Liver (tissue), 8 donors: ENCODE measurements at regions not wholly inside any gene's neighbourhood (a gene's known extent, or its start where the extent isn't known, plus 50 kb on each side); places are given as distances from the start of the nearest gene placed in this dataset.

Source experiments
- DNase-seq: peaks from one replicate; pipeline ENCODE4 v3.0.0-alpha.2; 2017; ENCODE audit warnings: low spot score
- H3K27ac ChIP-seq, 2 donors: one replicate each; pipeline ENCODE4 v1.7.0; 2013; ENCODE audit warnings: inconsistent platforms in 2 of 2, low read length in 2 of 2, control low read depth in 1 of 2, low read depth in 1 of 2, mild to moderate bottlenecking in 1 of 2
- H3K27me3 ChIP-seq, 4 donors: one replicate each; pipeline versions ENCODE4 v1.6.1 to v1.7.0; 2013; ENCODE audit warnings: low read length in 3 of 4, inconsistent platforms in 1 of 4, mild to moderate bottlenecking in 1 of 4, moderate library complexity in 1 of 4; ENCODE audit not compliant: control insufficient read depth in 4 of 4, insufficient read depth in 4 of 4
- H3K36me3 ChIP-seq, 4 donors: one replicate each; pipeline versions ENCODE4 v1.6.1 to v1.7.0; 2013; ENCODE audit warnings: low read length in 3 of 4, mild to moderate bottlenecking in 3 of 4, low read depth in 1 of 4, moderate library complexity in 1 of 4; ENCODE audit not compliant: control insufficient read depth in 4 of 4, insufficient read depth in 3 of 4
- H3K4me1 ChIP-seq, 4 donors: one replicate each; pipeline versions ENCODE4 v1.6.1 to v1.7.0; 2013; ENCODE audit warnings: low read length in 3 of 4, mild to moderate bottlenecking in 3 of 4, moderate library complexity in 1 of 4; ENCODE audit not compliant: control insufficient read depth in 4 of 4, insufficient read depth in 4 of 4
- H3K4me3 ChIP-seq, 3 donors: one replicate each; pipeline versions ENCODE4 v1.6.1 to v1.7.0; 2013; ENCODE audit warnings: low read length in 3 of 3, control low read depth in 1 of 3, low read depth in 1 of 3, mild to moderate bottlenecking in 1 of 3
- H3K9ac ChIP-seq, 2 donors: one replicate each; pipeline ENCODE4 v1.7.0; 2013; ENCODE audit warnings: low read length in 2 of 2, mild to moderate bottlenecking in 2 of 2, moderate library complexity in 2 of 2, control low read depth in 1 of 2, low read depth in 1 of 2
- H3K9me3 ChIP-seq, 4 donors: one replicate each; pipeline versions ENCODE4 v1.6.1 to v1.7.0; 2013; ENCODE audit warnings: low read length in 3 of 4; ENCODE audit not compliant: control insufficient read depth in 4 of 4
- ATF3 ChIP-seq: IDR thresholded peaks from 2 replicates; pipeline ENCODE4 v1.6.1; 2016; ENCODE audit warnings: antibody characterized with exemption
- CTCF ChIP-seq: fragments of 150-350 bp; IDR thresholded peaks from 2 replicates; pipeline ENCODE4 v1.5.1; 2017; ENCODE audit warnings: improper control_type of control experiment, low read depth, low read length; ENCODE audit not compliant: missing input control
- EGR1 ChIP-seq, 2 donors: IDR thresholded peaks; 2 replicates each; pipeline ENCODE4 v1.6.1; 2016 to 2018; ENCODE audit warnings: antibody characterized with exemption in 2 of 2, low read depth in 2 of 2
- FOXA1 ChIP-seq: IDR thresholded peaks from 2 replicates; pipeline ENCODE4 v1.6.1; 2016; ENCODE audit warnings: antibody characterized with exemption
- FOXA2 ChIP-seq: IDR thresholded peaks from 2 replicates; pipeline ENCODE4 v1.6.1; 2016; ENCODE audit warnings: antibody characterized with exemption
- GABPA ChIP-seq, 2 donors: IDR thresholded peaks in 1 of 2; conservative IDR thresholded peaks in 1 of 2; 2 replicates each; pipeline ENCODE4 v1.6.1; 2016; ENCODE audit warnings: antibody characterized with exemption in 2 of 2, mild to moderate bottlenecking in 1 of 2, moderate library complexity in 1 of 2
- HNF4A ChIP-seq, 2 donors: conservative IDR thresholded peaks; 2 replicates each; pipeline ENCODE4 v1.6.1; 2016; ENCODE audit warnings: antibody characterized with exemption in 2 of 2, mild to moderate bottlenecking in 2 of 2
- HNF4G ChIP-seq: IDR thresholded peaks from 2 replicates; pipeline ENCODE4 v1.6.1; 2016; ENCODE audit warnings: antibody characterized with exemption
- JUND ChIP-seq, 2 donors: IDR thresholded peaks; 2 replicates each; pipeline ENCODE4 v1.6.1; 2016; ENCODE audit warnings: antibody characterized with exemption in 2 of 2
- MAX ChIP-seq: IDR thresholded peaks from 2 replicates; pipeline ENCODE4 v1.6.1; 2016; ENCODE audit warnings: antibody characterized with exemption
- NR2F2 ChIP-seq: IDR thresholded peaks from 2 replicates; pipeline ENCODE4 v1.6.1; 2016; ENCODE audit warnings: antibody characterized with exemption
- RAD21 ChIP-seq, 2 donors: IDR thresholded peaks; 2 replicates each; pipeline ENCODE4 v1.6.1; 2016; ENCODE audit warnings: antibody characterized with exemption in 2 of 2, mild to moderate bottlenecking in 2 of 2
- REST ChIP-seq: IDR thresholded peaks from 2 replicates; pipeline ENCODE4 v1.6.1; 2016; ENCODE audit warnings: antibody characterized with exemption, mild to moderate bottlenecking
- RXRA ChIP-seq, 2 donors: IDR thresholded peaks; 2 replicates each; pipeline ENCODE4 v1.6.1; 2017 to 2018; ENCODE audit warnings: antibody characterized with exemption in 2 of 2, mild to moderate bottlenecking in 1 of 2
- SP1 ChIP-seq: IDR thresholded peaks from 2 replicates; pipeline ENCODE4 v1.6.1; 2018; ENCODE audit warnings: antibody characterized with exemption, mild to moderate bottlenecking
- TAF1 ChIP-seq: conservative IDR thresholded peaks from 2 replicates; pipeline ENCODE4 v1.6.1; 2016; ENCODE audit warnings: antibody characterized with exemption, mild to moderate bottlenecking
- YY1 ChIP-seq: IDR thresholded peaks from 2 replicates; pipeline ENCODE4 v1.6.1; 2016; ENCODE audit warnings: antibody characterized with exemption, mild to moderate bottlenecking
- ZBTB33 ChIP-seq: IDR thresholded peaks from 2 replicates; pipeline ENCODE4 v1.6.1; 2016; ENCODE audit warnings: antibody characterized with exemption
- WGBS: extraction: QIAGEN DNeasy Blood & Tissue Kit; methylation state at CpG from one replicate; pipeline ENCODE4 v1.1.7; 2013; 5-methylcytosine and 5-hydroxymethylcytosine counted together
- donor health status: healthy.
- donor health status: healthy.
- donor health status: healthy.
- donor health status: healthy.
- donor health status: healthy.

GRCh38 chr4:138449938-138450337 lies 207.8 kb upstream of the SLC7A11 start:
- Histone ChIP-seq H3K27ac (no peak overlapping the region), H3K27me3 (peaks cover 0 to 5% (median 0%) of the 10 kb centered on the region in 4 donors), H3K9ac (no peak overlapping the region), H3K9me3 (no peaks in the 10 kb centered on the region), H3K36me3 (no peaks in the 10 kb centered on the region), H3K4me3 (no peak overlapping the region), H3K4me1 (no peaks in the 10 kb centered on the region)
- no peak for DNase-seq
- 41% methylated on average over 3 of the region's 3 CpGs for WGBS
- TF ChIP-seq SP1 (no peak), EGR1 (IDR thresholded peaks at IDR 0.05; ENCODE audit: low read depth in 2 of 2) (no peak), HNF4A (conservative IDR thresholded peaks at IDR 0.05) (no peak), GABPA (IDR thresholded peaks at IDR 0.05 in 1 of 2, conservative IDR thresholded peaks at IDR 0.05 in 1 of 2) (no peak), RXRA (IDR thresholded peaks at IDR 0.05) (no peak), FOXA1 (no peak), ATF3 (no peak), NR2F2 (no peak), REST (no peak), CTCF (no peak), RAD21 (IDR thresholded peaks at IDR 0.05) (no peak), MAX (no peak), FOXA2 (no peak), TAF1 (no peak), ZBTB33 (no peak), HNF4G (no peak), JUND (IDR thresholded peaks at IDR 0.05) (no peak), YY1 (no peak)
